ENCODE measurements at regions not wholly inside any gene's neighbourhood (a gene's known extent, or its start where the extent isn't known, plus 50 kb on each side); places are given as distances from the start of the nearest gene placed in this dataset.

GRCh38 chr9:93823245-93824072 is 131.7 kb downstream of the BARX1 start:
- no peaks in the 10 kb centered on the region for H3K4me1 Mint-ChIP-seq (ENCODE audit: low read depth, unreplicated experiment)
- no TSS peak for BruUV-seq (replicated peaks)
- CTCF ChIA-PET, result no interaction called here

GRCh38 chr9:93822229-93822628 is 132.9 kb downstream of the BARX1 start:
- no peak for DNase-seq
- Mint-ChIP-seq H3K4me1 (ENCODE audit: low read depth, unreplicated experiment) (no peaks in the 10 kb centered on the region), H3K4me3 (ENCODE audit: low read depth, unreplicated experiment) (no peak overlapping the region), H3K27ac (ENCODE audit: unreplicated experiment) (no peak overlapping the region), H3K9me3 (ENCODE audit: low read depth, unreplicated experiment) (peaks cover 4% of the 10 kb centered on the region), H3K36me3 (ENCODE audit: insufficient read depth, unreplicated experiment) (no peaks in the 10 kb centered on the region), H3K27me3 (ENCODE audit: unreplicated experiment) (peaks cover 71% of the 10 kb centered on the region)
- CTCF ChIA-PET, result no interaction called here
- TF ChIP-seq, protein P1, sequence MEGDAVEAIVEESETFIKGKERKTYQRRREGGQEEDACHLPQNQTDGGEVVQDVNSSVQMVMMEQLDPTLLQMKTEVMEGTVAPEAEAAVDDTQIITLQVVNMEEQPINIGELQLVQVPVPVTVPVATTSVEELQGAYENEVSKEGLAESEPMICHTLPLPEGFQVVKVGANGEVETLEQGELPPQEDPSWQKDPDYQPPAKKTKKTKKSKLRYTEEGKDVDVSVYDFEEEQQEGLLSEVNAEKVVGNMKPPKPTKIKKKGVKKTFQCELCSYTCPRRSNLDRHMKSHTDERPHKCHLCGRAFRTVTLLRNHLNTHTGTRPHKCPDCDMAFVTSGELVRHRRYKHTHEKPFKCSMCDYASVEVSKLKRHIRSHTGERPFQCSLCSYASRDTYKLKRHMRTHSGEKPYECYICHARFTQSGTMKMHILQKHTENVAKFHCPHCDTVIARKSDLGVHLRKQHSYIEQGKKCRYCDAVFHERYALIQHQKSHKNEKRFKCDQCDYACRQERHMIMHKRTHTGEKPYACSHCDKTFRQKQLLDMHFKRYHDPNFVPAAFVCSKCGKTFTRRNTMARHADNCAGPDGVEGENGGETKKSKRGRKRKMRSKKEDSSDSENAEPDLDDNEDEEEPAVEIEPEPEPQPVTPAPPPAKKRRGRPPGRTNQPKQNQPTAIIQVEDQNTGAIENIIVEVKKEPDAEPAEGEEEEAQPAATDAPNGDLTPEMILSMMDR (IDR thresholded peaks at IDR 0.05; ENCODE audit: unreplicated experiment), result no peak
- intact Hi-C loops (cut with micrococcal nuclease; ENCODE audit: unreplicated experiment), result no loop called here
- BruUV-seq (replicated peaks), result no TSS peak

More at GRCh38 chr9:93823245-93824072, 131.7 kb downstream of the BARX1 start:
- Mint-ChIP-seq H3K36me3 (ENCODE audit: insufficient read depth, unreplicated experiment) (no peaks in the 10 kb centered on the region), H3K9me3 (ENCODE audit: low read depth, unreplicated experiment) (peaks cover 4% of the 10 kb centered on the region), H3K27ac (ENCODE audit: unreplicated experiment) (no peak overlapping the region), H3K4me3 (ENCODE audit: low read depth, unreplicated experiment) (no peak overlapping the region), H3K27me3 (ENCODE audit: unreplicated experiment) (peaks cover 58% of the 10 kb centered on the region)
- intact Hi-C loops (cut with micrococcal nuclease; ENCODE audit: unreplicated experiment), result no loop called here
- TF ChIP-seq, protein P1 (IDR thresholded peaks at IDR 0.05; ENCODE audit: unreplicated experiment), result no peak
- no peak for DNase-seq

DNA sequence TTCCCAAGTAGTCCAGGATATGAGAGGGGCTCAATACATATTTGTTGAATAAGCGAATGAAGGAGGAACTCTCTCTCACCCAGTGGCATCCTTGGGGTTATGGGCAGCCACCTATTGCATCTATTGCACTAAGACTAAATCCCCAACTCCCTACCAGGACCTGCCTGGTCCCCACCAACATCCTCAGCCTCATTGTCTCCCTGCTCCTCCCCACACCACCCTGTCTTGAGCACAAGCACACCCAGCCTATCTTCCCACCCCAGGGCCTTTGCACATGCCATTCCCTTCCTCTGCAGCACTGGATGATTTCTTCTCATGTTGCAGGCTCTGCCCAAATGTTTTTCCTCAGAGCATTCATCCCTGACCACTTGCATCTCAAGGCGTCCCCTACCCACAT is 133.8 kb downstream of the BARX1 start:
- TF ChIP-seq, protein P1 (IDR thresholded peaks at IDR 0.05; ENCODE audit: unreplicated experiment), result no peak
- H3K27ac Mint-ChIP-seq (ENCODE audit: unreplicated experiment), result no peak overlapping the region
- peaks cover 4% of the 10 kb centered on the region for H3K9me3 Mint-ChIP-seq (ENCODE audit: low read depth, unreplicated experiment)
- intact Hi-C loops (cut with micrococcal nuclease; ENCODE audit: unreplicated experiment), result no loop called here
- CTCF ChIA-PET, result no interaction called here
- H3K36me3 Mint-ChIP-seq (ENCODE audit: insufficient read depth, unreplicated experiment), result no peaks in the 10 kb centered on the region
- H3K4me1 Mint-ChIP-seq (ENCODE audit: low read depth, unreplicated experiment), result no peaks in the 10 kb centered on the region
- no TSS peak for BruUV-seq (replicated peaks)
- DNase-seq, result no peak
- H3K4me3 Mint-ChIP-seq (ENCODE audit: low read depth, unreplicated experiment), result no peak overlapping the region
- H3K27me3 Mint-ChIP-seq (ENCODE audit: unreplicated experiment), result peaks cover 80% of the 10 kb centered on the region

- no TSS peak for BruUV-seq (replicated peaks)
- H3K4me3 Mint-ChIP-seq (ENCODE audit: low read depth, unreplicated experiment), result no peak overlapping the region
- peak; percentile 6 for DNase-seq
- H3K36me3 Mint-ChIP-seq (ENCODE audit: insufficient read depth, unreplicated experiment), result no peaks in the 10 kb centered on the region
- peaks cover 4% of the 10 kb centered on the region for H3K9me3 Mint-ChIP-seq (ENCODE audit: low read depth, unreplicated experiment)
- peaks cover 85% of the 10 kb centered on the region for H3K27me3 Mint-ChIP-seq (ENCODE audit: unreplicated experiment)
- CTCF ChIA-PET, result interaction anchor here (0.6 kb wide), 1 partner anchor 318 kb away, joined by 3 read pairs; no protein-coding TSS in a partner anchor
- intact Hi-C loops (cut with micrococcal nuclease; ENCODE audit: unreplicated experiment), result no loop called here
- H3K27ac Mint-ChIP-seq (ENCODE audit: unreplicated experiment), result no peak overlapping the region
- H3K4me1 Mint-ChIP-seq (ENCODE audit: low read depth, unreplicated experiment), result no peaks in the 10 kb centered on the region
- TF ChIP-seq, protein P1 (IDR thresholded peaks at IDR 0.05; ENCODE audit: unreplicated experiment), result no peak
These were observed 134.4 kb downstream of the BARX1 start for GRCh38 chr9:93820667-93821306.

Data from Calu3 (cell line).